ACHN (cell line): ENCODE measurements at regions not wholly inside any gene's neighbourhood (a gene's known extent, or its start where the extent isn't known, plus 50 kb on each side); places are given as distances from the start of the nearest gene placed in this dataset.
"Not testable (repeated sequence)": the region's sequence is repeated elsewhere in the genome, so short reads cannot be mapped to it uniquely, and the experiment has no call there.

Source experiments
- DNase-seq: peaks from one replicate; pipeline ENCODE4 v3.0.0-alpha.2; 2015
- in situ Hi-C: cut with HindIII; loops from 2 replicates; pipeline ENCODE4 v1.10.0; 2017; ENCODE audit warnings: low sequenced_read_pairs, low pct_ligation_motif_present, low pct_unique_long_range_greater_than_20kb

DNA sequence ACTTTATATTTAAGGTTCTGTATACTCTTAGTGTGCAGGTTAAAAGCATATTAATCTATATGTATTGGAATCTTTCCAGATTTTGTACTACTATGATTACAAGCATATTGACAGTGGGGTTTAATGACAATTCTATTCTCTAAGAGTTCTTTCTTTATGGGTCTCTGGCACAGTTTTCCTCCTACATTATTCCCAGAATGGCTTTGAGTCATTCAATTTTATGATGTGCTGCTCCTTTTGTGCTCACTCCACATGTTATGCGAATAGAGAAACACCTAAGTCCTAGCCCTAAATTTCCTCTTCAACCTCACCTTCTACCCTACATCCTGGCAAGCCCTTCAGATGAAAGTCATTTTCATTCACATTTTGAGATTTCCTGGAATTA lies 209.9 kb upstream of the DIAPH2 start:
- no peak for DNase-seq
- in situ Hi-C loops = no loop called here

DNA sequence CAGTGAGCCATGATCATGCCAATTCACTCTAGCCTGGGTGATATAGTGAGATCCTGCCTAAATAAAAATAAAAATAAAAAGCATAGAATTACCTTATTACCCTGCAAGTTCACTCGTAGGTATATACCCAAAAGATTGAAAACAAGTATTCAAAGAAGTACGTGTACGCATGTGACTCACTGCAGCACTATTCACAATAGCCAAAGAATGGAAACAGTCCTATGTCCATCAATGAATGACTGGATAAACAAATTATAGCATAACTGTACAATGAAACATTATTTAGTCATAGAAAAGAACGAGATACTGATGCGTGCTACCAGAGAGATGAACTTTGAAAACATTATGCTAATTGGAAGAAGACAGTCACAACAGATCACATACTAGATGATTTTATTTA lies 204.6 kb upstream of the DIAPH2 start:
- in situ Hi-C loops = no loop called here
- DNase-seq = no peak

DNA sequence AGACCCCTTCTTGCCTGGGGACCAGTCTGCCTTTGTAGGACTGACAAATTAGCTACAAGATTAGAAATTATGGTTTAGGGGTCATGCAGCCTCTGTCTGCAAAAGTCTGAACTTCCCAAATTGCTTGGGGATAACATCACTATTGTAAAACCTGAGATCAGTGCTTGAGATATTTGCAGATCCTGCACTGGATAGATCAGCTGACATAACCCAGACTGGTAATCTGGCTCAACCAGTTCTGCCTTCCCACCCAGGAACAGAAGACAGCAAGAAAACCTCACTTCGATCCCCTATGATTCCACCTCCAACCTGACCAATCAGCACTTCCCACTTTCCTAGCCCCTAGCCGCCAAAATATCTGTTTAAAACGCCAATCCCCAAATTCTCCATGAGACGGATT lies 202.8 kb upstream of the DIAPH2 start:
- no peak for DNase-seq
- in situ Hi-C loops = no loop called here

DNA sequence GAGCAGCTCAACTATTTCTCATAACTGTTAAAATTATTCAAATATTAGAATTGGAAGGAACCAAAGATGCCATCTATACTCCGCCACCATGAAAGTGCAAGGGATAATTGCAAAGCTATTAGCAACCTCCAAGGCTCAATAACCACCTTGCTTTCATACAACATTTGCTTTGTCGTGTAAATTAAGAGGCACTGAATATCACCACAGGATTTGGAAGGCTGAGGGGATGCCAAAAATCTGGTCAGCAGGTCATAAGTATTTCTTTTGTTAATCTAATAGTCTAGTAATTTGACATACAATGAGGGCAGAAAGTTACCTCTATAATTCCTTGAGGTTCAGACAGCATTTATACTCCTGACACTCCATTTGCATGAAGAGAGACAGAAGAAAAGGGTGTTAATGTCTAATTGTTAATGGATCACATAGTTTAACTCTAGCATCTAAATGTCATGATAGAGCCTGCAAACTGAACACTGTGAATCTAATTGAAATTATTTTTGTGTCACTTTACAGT lies 200.9 kb upstream of the DIAPH2 start:
- in situ Hi-C loops = no loop called here
- no peak for DNase-seq

DNA sequence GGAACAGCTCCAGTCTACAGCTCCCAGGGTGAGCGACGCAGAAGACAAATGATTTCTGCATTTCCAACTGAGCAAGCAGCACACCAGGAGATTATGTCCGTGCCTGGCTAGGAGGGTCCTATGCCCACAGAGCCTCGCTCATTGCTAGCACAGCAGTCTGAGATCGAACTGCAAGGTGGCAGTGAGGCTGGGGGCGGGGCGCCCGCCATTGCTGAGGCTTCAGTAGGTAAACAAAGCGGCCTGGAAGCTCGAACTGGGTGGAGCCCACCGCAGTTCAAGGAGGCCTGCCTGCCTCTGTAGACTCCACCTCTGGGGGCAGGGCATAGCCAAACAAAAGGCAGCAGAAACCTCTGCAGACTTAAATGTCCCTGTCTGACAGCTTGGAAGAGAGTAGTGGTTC lies 198.0 kb upstream of the DIAPH2 start:
- in situ Hi-C loops = not testable (repeated sequence)

DNA sequence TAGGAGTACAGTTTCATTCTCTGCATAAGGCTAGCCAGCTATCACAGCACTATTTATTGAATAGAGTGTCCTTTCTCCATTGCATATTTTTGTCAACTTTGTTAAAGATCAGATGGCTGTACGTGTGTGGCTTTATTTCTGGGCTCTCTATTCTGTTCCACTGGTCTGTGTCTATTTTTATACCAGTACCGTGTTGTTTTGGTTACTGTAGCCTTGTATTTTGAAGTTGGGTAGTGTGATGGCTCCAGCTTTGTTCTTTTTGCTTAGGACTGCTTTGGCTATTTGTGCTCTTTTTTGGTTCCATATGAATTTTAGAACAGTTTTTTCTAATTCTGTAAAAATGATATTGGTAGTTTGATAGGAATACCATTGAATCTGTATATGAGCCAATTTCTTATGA lies 182.1 kb upstream of the DIAPH2 start:
- in situ Hi-C loops = no loop called here
- no peak for DNase-seq

More for the DNA sequence above, 198.0 kb upstream of the DIAPH2 start:
- DNase-seq = not testable (repeated sequence)

DNA sequence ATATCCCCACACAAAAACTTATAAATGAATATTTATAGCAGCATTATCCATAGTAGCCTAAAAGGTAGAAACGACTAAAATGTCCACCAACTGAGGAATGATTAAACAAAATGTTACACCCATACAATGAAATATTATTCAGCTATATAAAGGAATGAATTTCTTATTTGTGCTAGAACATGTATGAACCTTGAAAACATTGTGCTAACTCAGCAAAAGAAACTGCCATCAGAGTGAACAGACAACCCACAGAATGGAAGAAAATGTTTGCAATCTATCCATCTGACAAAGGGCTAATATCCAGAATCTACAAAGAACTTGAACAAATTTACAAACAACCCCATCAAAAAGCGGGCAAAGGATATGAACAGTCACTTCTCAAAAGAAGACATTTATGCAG lies 155.3 kb upstream of the DIAPH2 start:
- in situ Hi-C loops, DNase-seq: not testable (repeated sequence)

DNA sequence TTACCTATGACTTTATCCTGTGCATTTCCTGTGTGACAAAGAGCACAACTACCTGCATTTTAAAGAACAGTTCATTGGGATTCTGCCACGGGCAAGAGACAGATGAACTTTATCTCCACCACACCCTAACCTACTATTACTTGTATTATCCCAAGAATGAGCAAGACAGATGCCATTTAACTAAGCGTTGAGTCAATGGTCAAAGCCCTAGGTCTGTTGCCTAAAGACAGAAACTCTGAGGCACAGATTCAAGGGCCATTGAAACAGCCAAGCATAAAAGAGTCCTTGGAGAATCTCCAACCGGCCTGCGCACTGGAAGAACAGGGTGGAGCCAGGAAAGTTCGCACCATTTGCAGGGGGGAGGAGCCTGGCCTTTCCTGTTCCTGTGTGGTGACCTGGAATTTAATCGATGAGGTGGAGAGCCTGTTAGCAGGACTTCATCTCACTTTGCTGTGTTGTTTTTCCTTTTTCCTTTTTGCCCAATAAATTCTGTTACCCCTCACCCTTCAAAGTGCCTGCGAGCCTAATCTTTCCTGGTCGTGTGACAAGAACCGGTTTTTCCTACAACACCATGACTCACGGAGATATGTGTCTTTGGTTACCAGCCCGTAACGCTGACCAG lies 146.4 kb upstream of the DIAPH2 start:
- no peak for DNase-seq
- in situ Hi-C loops = no loop called here

DNA sequence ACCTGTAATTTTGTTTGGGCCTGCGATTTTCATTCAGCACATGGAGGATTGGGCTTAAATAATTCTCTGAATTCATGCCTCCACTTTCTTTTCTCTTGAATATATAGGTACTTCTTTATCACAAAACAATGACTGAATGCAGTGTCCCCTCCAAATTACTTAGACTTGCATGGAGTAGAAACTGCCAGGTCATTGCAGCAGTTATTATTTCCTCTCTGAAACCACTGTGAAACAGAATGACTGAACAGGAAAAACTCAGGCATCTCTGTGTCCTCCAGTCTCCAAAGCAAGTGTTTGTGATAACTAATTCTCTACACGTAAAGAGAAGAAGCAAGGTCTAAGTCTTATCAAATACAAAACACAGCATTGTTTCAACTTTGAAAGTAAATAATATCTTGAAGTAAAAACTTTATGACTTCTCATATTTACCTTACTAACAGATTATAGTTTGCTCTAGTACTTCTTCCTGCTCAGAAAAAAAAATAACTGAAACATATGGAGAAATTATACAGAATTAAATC lies 144.5 kb upstream of the DIAPH2 start:
- DNase-seq = no peak
- in situ Hi-C loops = no loop called here

DNA sequence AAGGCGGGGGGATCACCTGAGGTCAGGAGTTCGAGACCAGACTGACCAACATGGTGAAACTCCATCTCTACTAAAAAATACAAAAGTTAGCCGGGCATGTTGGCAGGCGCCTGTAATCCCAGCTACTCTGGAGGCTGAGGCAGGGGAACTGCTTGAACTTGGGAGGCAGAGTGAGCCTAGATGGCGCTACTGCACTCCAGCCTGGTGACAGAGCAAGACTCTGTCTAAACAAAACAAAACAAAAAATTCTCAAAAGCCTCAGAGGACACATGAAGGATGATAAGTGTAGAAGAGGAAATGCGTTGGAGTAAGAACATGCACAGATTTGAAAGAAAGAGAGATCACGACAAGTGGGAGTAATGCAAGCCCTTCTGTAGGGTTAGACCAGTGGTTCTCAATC lies 138.4 kb upstream of the DIAPH2 start:
- DNase-seq, in situ Hi-C loops: not testable (repeated sequence)

DNA sequence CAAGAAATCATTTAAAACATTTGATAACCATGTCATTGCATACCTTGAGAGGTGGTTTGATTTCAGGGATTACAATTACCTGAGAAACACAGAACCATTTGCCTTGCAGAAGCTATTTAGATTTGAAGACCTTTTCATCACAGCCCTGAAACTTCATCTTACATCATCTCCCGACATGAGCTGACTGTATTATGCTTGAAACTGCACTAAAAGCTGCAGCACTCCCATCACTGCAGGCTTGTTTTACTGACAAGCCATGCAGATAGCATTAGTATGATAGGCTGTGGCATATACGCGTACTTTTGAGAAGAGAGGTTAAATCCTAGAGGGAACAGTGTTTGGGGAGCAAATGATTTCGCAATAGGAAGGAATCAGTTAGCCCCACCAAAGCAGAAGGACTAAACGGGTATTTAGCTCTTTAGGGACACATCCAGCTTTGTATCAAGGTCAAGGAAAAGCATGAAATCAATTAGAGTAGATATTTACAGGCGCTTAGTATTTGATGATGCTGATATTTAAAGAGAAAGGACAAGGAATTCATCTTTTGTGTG lies 133.2 kb upstream of the DIAPH2 start:
- no peak for DNase-seq
- in situ Hi-C loops = no loop called here

DNA sequence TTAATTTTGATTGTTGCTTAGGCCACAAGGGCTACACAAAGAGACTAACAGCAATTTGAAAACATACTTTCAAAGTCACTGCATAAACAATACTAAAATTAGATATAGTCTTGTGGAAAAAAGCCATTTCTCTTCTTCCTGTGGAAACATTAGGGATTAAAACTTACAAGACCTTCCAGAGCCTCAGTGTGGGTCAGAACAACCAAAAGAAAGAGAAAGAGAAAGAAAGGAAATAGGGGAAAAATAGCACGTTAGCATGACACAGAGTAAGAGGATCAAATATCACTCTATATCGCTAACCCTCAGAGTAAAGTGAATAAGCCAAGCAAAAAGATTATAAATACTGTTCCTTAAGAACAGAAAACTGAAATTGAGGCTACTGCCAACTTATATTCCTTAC lies 127.8 kb upstream of the DIAPH2 start:
- in situ Hi-C loops = no loop called here
- no peak for DNase-seq

DNA sequence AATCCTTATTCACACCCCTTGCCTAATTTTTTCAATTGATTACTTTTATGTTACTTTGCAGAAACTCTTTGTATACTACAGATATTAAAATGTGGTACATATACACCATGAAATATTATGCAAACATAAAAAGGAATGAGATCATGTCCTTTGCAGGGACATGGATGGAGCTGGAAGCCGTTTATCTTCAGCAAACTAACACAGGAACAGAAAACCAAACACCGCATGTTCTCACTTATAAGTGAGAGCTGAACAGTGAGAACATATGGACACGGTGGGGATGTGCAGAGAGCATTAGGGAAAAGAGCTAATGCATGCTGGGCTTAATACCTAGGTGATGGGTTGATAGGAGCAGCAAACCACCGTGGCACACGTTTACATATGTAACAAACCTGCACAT lies 123.5 kb upstream of the DIAPH2 start:
- in situ Hi-C loops, DNase-seq: not testable (repeated sequence)

DNA sequence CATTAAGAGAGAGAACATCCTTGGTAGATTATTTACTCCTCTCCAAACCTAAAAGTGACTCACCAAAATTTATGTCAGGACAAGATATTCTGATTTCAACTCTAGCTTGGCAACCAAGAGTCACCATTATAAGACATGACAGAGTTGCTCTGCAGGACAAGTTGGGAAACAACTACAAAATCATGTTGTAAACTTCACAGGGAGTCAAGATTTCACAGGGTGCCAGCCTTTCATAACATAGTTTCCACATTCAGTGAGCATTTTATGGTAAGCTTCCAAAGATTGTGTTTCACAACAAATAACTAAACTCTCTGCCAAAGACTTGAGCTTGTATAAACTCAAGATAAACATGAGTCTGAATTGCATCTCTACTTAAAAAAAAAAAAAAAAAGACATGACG lies 121.0 kb upstream of the DIAPH2 start:
- in situ Hi-C loops = no loop called here
- no peak for DNase-seq

DNA sequence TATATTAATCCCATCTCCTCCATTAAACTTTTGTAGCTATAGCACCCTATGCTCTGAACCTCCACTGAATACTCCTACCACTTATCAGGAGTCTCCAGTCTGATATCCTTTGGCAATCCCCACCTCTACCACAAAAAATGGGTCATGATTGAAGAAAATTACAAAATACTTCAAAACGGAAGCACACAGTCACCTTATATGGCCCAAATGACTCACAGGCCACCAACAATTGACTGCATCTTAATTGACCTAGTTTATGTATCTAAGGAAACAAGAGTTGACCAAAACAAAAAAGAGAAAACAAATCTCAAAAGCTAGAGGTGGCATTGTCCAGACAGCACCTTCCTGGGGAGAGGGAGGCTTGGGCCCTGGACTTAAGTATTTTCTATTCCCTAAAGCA lies 120.0 kb upstream of the DIAPH2 start:
- in situ Hi-C loops = no loop called here
- no peak for DNase-seq

DNA sequence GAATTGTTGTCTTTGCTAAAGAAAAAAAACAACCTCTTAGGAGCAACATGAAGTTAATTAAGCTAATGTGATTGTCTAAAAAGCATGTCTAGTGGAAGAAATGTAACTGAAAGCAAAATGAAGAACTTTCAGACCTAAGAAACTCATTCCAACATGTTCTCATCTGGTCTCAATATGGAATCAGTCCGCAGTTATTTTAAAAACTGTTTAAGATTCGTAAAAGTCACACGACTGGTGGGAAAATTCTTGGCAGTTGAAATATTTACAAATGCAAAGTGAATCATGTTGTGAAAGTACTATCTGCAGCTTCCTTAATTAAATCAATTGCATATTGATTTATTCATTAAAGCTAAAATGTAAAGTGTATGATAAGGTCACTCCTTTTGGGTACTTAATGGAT lies 117.8 kb upstream of the DIAPH2 start:
- DNase-seq = no peak
- in situ Hi-C loops = no loop called here

DNA sequence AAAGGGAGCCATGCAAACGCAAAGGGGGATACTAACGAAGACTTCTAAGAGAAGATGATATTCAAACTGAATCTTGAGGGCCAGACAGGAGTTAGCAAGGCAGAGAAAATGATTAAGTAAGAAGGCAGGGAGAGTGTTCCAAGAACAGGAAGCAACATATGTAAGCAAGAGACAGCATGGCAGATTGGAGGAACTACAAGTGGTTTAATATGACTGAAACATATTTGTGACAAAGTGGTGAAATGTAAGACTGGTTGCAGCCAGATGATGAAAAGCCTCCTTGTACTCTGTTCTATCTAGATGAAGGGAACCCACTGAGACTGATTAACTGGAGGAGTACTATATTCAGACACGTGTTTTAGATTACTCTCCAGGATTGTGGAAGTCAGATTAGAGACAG lies 116.6 kb upstream of the DIAPH2 start:
- no peak for DNase-seq
- in situ Hi-C loops = no loop called here

DNA sequence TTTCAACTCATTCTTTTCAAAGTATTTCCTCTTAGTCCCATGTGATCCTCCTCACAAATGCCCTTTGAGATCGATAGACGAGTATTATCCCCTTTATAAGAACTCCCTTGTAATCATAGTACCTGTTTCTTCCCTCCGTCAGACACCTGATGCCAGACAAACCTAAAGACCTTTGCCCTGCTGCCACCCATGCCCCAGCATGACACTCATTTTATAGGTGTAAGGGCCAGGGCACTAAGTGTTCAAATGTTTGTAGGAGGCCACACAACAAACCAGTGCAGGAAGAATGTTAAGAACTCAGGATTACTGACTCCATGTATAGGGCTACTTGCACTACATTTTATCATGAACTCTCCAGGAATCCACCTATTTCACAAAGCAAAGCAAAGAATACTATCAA lies 115.6 kb upstream of the DIAPH2 start:
- no peak for DNase-seq

DNA sequence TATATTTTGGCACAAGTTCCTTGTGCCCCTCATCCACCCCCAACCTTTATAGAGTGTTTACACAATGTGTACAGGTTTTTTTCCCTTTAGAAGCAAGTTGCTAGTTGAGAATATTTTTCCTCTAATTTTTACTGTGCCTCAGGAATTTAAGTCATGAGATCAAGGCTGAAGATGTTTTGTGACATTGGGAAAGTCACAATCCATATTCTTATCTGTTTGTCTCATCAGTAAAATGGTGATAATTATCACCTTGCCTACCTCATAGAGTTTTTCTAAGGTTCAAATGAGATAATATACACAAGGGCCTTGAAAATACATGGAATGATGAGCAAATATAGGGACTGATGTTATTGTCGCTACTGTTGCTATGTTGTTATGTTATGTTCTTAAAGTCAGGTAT lies 109.6 kb upstream of the DIAPH2 start:
- no peak for DNase-seq
- in situ Hi-C loops = no loop called here

More for the DNA sequence above, 115.6 kb upstream of the DIAPH2 start:
- in situ Hi-C loops = no loop called here

DNA sequence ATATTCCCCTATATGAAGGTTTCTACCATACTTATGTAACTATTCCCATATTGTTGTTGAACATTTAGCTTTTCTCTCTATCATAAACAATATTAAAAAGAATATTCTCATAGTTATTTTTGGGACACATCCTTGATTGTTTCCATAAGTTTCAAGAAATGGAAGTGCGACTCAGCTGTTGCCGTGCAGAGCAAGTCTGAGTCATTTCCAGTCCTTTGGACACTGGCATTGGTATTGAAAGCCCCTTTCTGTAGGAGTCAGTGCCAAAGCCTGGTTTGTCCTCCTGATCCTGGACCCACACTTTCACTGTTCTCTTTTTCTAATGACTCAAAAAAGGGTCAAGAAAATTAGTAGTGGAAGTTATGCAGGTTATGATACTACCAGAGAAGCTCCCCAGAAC lies 108.3 kb upstream of the DIAPH2 start:
- in situ Hi-C loops = no loop called here
- DNase-seq = no peak
